ENCODE measurements at regions not wholly inside any gene's neighbourhood (a gene's known extent, or its start where the extent isn't known, plus 50 kb on each side); places are given as distances from the start of the nearest gene placed in this dataset.
"Not testable (repeated sequence)": the region's sequence is repeated elsewhere in the genome, so short reads cannot be mapped to it uniquely, and the experiment has no call there.

GRCh38 chr3:173216063-173216462 lies 75.0 kb upstream of the SPATA16 start:
- 77 to 94% methylated on average over 1 of the region's 1 CpG for WGBS, 2 donors

GRCh38 chr3:173214576-173214975 lies 73.5 kb upstream of the SPATA16 start:
- no peak overlapping the region for H3K27ac ChIP-seq (ENCODE audit: low read depth in 1 of 2, low read length in 1 of 2)
- WGBS, 2 donors: 78 to 83% methylated on average over 3 of the region's 3 CpGs
- no peak for DNase-seq
- no peaks in the 10 kb centered on the region for H3K9me3 ChIP-seq (ENCODE audit: control insufficient read depth in 4 of 4, insufficient read depth in 3 of 4, low read length in 3 of 4)
- H3K4me3 ChIP-seq: no peak overlapping the region
- H3K9ac ChIP-seq (ENCODE audit: insufficient read depth in 1 of 2, low read length in 2 of 2): no peak overlapping the region
- no peak for ATAC-seq (ENCODE audit: insufficient read depth, low FRiP score)
- no peaks in the 10 kb centered on the region for H3K4me1 ChIP-seq (ENCODE audit: control insufficient read depth in 5 of 5, insufficient read depth in 5 of 5, low read length in 5 of 5)
- TF ChIP-seq CTCF (IDR thresholded peaks at IDR 0.05; ENCODE audit: control extremely low read depth, extremely low read depth): no peak
- no peaks in the 10 kb centered on the region for H3K36me3 ChIP-seq (ENCODE audit: control insufficient read depth in 4 of 4, insufficient read depth in 4 of 4, low read length in 4 of 4)
- H3K27me3 ChIP-seq (ENCODE audit: control insufficient read depth in 3 of 3, insufficient read depth in 3 of 3, low read length in 2 of 3): no peaks in the 10 kb centered on the region

More at GRCh38 chr3:173216063-173216462, 75.0 kb upstream of the SPATA16 start:
- TF ChIP-seq CTCF (IDR thresholded peaks at IDR 0.05; ENCODE audit: control extremely low read depth, extremely low read depth): no peak
- no peak overlapping the region for H3K9ac ChIP-seq (ENCODE audit: insufficient read depth in 1 of 2, low read length in 2 of 2)
- H3K36me3 ChIP-seq (ENCODE audit: control insufficient read depth in 4 of 4, insufficient read depth in 4 of 4, low read length in 4 of 4): no peaks in the 10 kb centered on the region
- DNase-seq (no peak), ATAC-seq (ENCODE audit: insufficient read depth, low FRiP score) (no peak)
- no peaks in the 10 kb centered on the region for H3K4me1 ChIP-seq (ENCODE audit: control insufficient read depth in 5 of 5, insufficient read depth in 5 of 5, low read length in 5 of 5)
- no peak overlapping the region for H3K4me3 ChIP-seq
- H3K9me3 ChIP-seq (ENCODE audit: control insufficient read depth in 4 of 4, insufficient read depth in 3 of 4, low read length in 3 of 4): peaks cover 0 to 3% (median 0%) of the 10 kb centered on the region in 4 donors
- no peak overlapping the region for H3K27ac ChIP-seq (ENCODE audit: low read depth in 1 of 2, low read length in 1 of 2)
- no peaks in the 10 kb centered on the region for H3K27me3 ChIP-seq (ENCODE audit: control insufficient read depth in 3 of 3, insufficient read depth in 3 of 3, low read length in 2 of 3)

- DNase-seq: no peak
Observed at GRCh38 chr3:173199568-173199967, 58.5 kb upstream of the SPATA16 start.

GRCh38 chr3:173194868-173195267 lies 53.8 kb upstream of the SPATA16 start:
- H3K9me3 ChIP-seq (ENCODE audit: control insufficient read depth in 4 of 4, insufficient read depth in 3 of 4, low read length in 3 of 4); ATAC-seq (ENCODE audit: insufficient read depth, low FRiP score); H3K4me3 ChIP-seq; H3K4me1 ChIP-seq (ENCODE audit: control insufficient read depth in 5 of 5, insufficient read depth in 5 of 5, low read length in 5 of 5); DNase-seq; H3K36me3 ChIP-seq (ENCODE audit: control insufficient read depth in 4 of 4, insufficient read depth in 4 of 4, low read length in 4 of 4); H3K9ac ChIP-seq (ENCODE audit: insufficient read depth in 1 of 2, low read length in 2 of 2); H3K27me3 ChIP-seq (ENCODE audit: control insufficient read depth in 3 of 3, insufficient read depth in 3 of 3, low read length in 2 of 3); H3K27ac ChIP-seq (ENCODE audit: low read depth in 1 of 2, low read length in 1 of 2): not testable (repeated sequence)
- 87 to 90% methylated on average over 2 of the region's 2 CpGs for WGBS, 2 donors

More at GRCh38 chr3:173199568-173199967, 58.5 kb upstream of the SPATA16 start:
- H3K9ac ChIP-seq (ENCODE audit: insufficient read depth in 1 of 2, low read length in 2 of 2): no peak overlapping the region
- no peaks in the 10 kb centered on the region for H3K4me1 ChIP-seq (ENCODE audit: control insufficient read depth in 5 of 5, insufficient read depth in 5 of 5, low read length in 5 of 5)
- no peak for TF ChIP-seq CTCF (IDR thresholded peaks at IDR 0.05; ENCODE audit: control extremely low read depth, extremely low read depth)
- H3K4me3 ChIP-seq: no peak overlapping the region
- no peaks in the 10 kb centered on the region for H3K36me3 ChIP-seq (ENCODE audit: control insufficient read depth in 4 of 4, insufficient read depth in 4 of 4, low read length in 4 of 4)
- no peaks in the 10 kb centered on the region for H3K27me3 ChIP-seq (ENCODE audit: control insufficient read depth in 3 of 3, insufficient read depth in 3 of 3, low read length in 2 of 3)
- no peak overlapping the region for H3K27ac ChIP-seq (ENCODE audit: low read depth in 1 of 2, low read length in 1 of 2)
- no peak for ATAC-seq (ENCODE audit: insufficient read depth, low FRiP score)
- H3K9me3 ChIP-seq (ENCODE audit: control insufficient read depth in 4 of 4, insufficient read depth in 3 of 4, low read length in 3 of 4): peaks cover 0 to 12% (median 5%) of the 10 kb centered on the region in 4 donors
